ENCODE measurements at regions not wholly inside any gene's neighbourhood (a gene's known extent, or its start where the extent isn't known, plus 50 kb on each side); places are given as distances from the start of the nearest gene placed in this dataset.
A peak's percentile ranks its signal among the peaks of the same experiment; 100 is the strongest.

DNA sequence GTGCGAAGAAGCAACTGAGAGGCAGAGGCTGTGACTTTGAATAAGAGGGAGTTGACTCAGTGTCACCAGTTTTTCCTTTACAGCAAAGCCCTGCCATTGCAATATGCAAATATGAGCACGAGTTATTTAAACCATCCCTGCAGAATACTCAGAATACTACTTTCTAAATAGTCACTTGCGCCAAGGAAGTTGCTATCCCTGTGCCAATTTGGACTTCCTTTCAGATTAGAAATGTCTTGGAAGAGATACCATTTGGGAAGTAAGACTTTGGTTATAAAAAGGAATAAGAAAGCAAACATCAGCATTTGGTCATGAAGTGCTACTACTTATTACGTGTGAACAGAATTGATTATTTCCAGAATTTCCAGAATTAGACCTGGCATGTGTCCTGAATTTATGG, 151.8 kb upstream of the MYT1L start:
- in situ Hi-C loops (cut with HindIII; ENCODE audit: low sequenced_read_pairs): no loop called here
- no peak for TF ChIP-seq CTCF (IDR thresholded peaks at IDR 0.05; ENCODE audit: low read depth, low read length, missing control alignments)
- DNase-seq (ENCODE audit: low read depth): no peak
- H3K4me3 ChIP-seq (ENCODE audit: low read depth, low read length): no peak overlapping the region

GRCh38 chr2:2472881-2473280, 141.8 kb upstream of the MYT1L start:
- DNase-seq (ENCODE audit: low read depth): no peak

GRCh38 chr2:2472044-2472443, 141.0 kb upstream of the MYT1L start:
- DNase-seq (ENCODE audit: low read depth): no peak
- H3K4me3 ChIP-seq (ENCODE audit: low read depth, low read length): no peak overlapping the region
- in situ Hi-C loops (cut with HindIII; ENCODE audit: low sequenced_read_pairs): no loop called here
- TF ChIP-seq CTCF (IDR thresholded peaks at IDR 0.05; ENCODE audit: low read depth, low read length, missing control alignments): no peak

More at GRCh38 chr2:2472881-2473280, 141.8 kb upstream of the MYT1L start:
- no peak for TF ChIP-seq CTCF (IDR thresholded peaks at IDR 0.05; ENCODE audit: low read depth, low read length, missing control alignments)
- no peak overlapping the region for H3K4me3 ChIP-seq (ENCODE audit: low read depth, low read length)
- in situ Hi-C loops (cut with HindIII; ENCODE audit: low sequenced_read_pairs): no loop called here

DNA sequence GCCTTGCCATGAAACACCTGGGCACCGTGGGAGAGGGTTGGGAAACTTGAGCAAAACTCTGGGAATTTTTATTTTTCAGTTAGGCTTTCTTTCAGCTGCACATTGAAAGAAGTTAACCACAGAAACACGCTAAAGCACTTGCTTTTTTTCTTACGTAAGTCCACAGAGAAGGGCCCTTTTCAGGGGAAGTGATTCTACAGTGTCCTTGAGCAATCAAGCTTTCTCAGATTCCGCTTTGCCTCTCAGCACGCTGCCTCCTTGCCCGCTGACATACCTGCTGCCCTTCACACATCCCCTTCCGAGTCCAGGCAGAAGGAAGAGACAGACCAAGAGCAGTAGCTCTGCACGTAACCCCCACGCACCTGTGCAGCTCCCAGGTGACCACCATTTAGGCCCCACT, 135.5 kb upstream of the MYT1L start:
- no peak overlapping the region for H3K4me3 ChIP-seq (ENCODE audit: low read depth, low read length)
- in situ Hi-C loops (cut with HindIII; ENCODE audit: low sequenced_read_pairs): no loop called here
- DNase-seq (ENCODE audit: low read depth): no peak
- no peak for TF ChIP-seq CTCF (IDR thresholded peaks at IDR 0.05; ENCODE audit: low read depth, low read length, missing control alignments)

GRCh38 chr2:2464643-2465042, 133.6 kb upstream of the MYT1L start:
- no peak for TF ChIP-seq CTCF (IDR thresholded peaks at IDR 0.05; ENCODE audit: low read depth, low read length, missing control alignments)
- no peak overlapping the region for H3K4me3 ChIP-seq (ENCODE audit: low read depth, low read length)
- in situ Hi-C loops (cut with HindIII; ENCODE audit: low sequenced_read_pairs): no loop called here
- DNase-seq (ENCODE audit: low read depth): no peak

- DNase-seq (ENCODE audit: low read depth): no peak
- in situ Hi-C loops (cut with HindIII; ENCODE audit: low sequenced_read_pairs): no loop called here
- H3K4me3 ChIP-seq (ENCODE audit: low read depth, low read length): no peak overlapping the region
- TF ChIP-seq CTCF (IDR thresholded peaks at IDR 0.05; ENCODE audit: low read depth, low read length, missing control alignments): no peak
Observed at GRCh38 chr2:2464094-2464493, 133.0 kb upstream of the MYT1L start.

GRCh38 chr2:2456721-2457120, 125.6 kb upstream of the MYT1L start:
- in situ Hi-C loops (cut with HindIII; ENCODE audit: low sequenced_read_pairs): no loop called here
- H3K4me3 ChIP-seq (ENCODE audit: low read depth, low read length): no peak overlapping the region

More at GRCh38 chr2:2456721-2457120, 125.6 kb upstream of the MYT1L start:
- peak; percentile 35 for DNase-seq (ENCODE audit: low read depth)
- no peak for TF ChIP-seq CTCF (IDR thresholded peaks at IDR 0.05; ENCODE audit: low read depth, low read length, missing control alignments)

All from astrocyte of the cerebellum (primary cell).